Posterior vena cava (tissue), 2 donors: ENCODE measurements at regions not wholly inside any gene's neighbourhood (a gene's known extent, or its start where the extent isn't known, plus 50 kb on each side); places are given as distances from the start of the nearest gene placed in this dataset.

Experiments
- DNase-seq: peaks from one replicate; pipeline ENCODE4 v3.0.0-alpha.2; 2020; ENCODE audit warnings: low spot score
- intact Hi-C, 2 donors: fragments of 100-400 bp; cut with DNase I; formaldehyde crosslinking; loops; one replicate each; pipeline versions ENCODE4 v1.14.1 to v1.14.2; 2022 to 2023
- donor health status: DM: yes; HTN: yes; CAD: no.
- donor health status: DM: yes; HTN: yes; CAD: no.

GRCh38 chr21:35367553-35367952 is 318.5 kb upstream of the RUNX1 start:
- intact Hi-C loops = no loop called here
- DNase-seq = no peak

DNA sequence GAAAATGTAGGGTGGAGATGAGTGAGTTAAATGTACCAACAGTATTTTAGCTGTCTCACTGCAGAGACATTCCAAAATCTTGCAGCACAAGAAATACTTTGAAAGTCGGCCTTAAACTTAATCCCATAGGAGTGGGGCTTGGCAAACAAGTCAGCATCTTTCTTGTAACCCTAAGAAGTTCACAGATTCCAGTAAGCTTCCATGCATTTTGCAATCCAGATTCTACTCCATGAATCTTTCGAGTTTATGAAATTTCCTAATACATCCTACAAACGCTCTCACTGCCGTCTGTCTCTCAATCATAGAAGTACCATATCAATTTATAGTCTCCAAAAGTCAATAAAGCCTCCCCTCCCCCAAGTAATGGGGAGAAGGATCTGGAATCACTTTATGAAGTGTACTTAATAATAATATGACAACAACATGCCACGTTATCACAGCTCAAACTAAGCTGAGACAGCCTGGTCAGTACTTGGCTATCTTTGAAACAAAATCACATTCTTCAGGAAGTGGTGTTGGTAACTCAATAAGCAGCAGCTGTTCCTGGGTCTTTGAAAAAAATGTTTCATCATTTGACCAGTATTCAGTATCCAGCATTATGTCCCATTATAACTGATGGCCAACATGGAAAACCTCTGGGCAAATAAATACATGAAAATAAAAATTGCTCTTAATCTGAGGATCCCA is 317.4 kb upstream of the RUNX1 start:
- intact Hi-C loops = no loop called here
- DNase-seq = no peak

- no peak for DNase-seq
- intact Hi-C loops = no loop called here
Measured at GRCh38 chr21:35363458-35363857, 314.4 kb upstream of the RUNX1 start.

- intact Hi-C loops = no loop called here
Measured at GRCh38 chr21:35361988-35362387, 312.9 kb upstream of the RUNX1 start.

GRCh38 chr21:35360870-35361570 is 311.9 kb upstream of the RUNX1 start:
- DNase-seq = no peak
- intact Hi-C loops = no loop called here

More at GRCh38 chr21:35361988-35362387, 312.9 kb upstream of the RUNX1 start:
- DNase-seq = no peak

GRCh38 chr21:35359076-35359475 is 310.0 kb upstream of the RUNX1 start:
- DNase-seq = no peak
- intact Hi-C loops = no loop called here

DNA sequence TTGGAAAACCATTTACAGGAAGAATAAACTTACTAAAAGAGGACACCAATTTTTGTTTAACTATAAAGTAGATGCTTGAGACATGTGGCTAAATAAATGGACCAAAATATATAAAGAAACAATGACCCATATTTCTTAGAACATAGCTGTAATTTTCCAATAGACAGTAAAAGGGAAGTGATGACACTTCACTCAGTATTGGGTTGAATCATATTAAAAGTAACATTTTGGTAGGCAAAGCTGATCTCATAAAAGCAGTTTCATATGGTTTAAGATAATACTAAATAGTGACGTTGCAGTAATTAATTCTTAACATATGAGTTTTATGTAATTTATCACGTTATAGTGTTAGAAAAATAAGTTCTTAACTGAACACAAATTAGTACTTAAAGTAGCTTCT is 308.9 kb upstream of the RUNX1 start:
- intact Hi-C loops = no loop called here
- DNase-seq = no peak

DNA sequence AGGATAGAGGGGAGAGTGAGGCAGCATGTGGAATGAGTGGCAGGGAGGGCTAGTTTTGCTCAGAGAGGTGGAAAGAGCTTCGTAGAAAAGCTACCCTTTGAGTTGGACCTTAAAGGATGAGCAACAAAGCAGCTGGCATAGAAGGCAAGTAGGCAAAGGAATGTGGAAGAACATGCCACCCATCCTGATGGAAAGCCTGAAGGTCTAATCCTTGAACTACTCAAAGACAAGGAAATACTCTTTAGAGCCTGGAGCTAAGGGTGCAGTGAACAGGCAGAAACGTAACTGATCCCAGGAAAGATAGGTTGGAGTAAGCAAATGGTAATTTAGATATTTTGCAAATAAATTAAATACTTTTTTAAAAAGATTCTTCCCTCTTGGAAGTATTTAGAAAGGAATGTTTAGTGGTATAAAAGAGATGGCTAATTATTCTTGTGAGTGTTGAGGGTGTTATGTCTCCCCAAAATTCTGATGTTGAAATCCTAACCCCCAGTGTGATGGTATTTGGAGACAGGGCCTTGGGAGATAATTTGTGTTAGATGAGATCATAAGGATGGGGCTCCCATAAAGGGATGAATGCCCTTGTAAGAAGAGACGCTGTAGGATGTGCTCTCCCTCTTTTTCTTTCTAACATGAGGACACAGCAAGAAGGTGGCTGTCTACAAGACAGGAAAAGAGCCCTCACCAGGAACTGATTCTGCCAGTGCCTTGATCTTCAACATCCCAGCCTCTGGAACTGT is 308.1 kb upstream of the RUNX1 start:
- intact Hi-C loops = no loop called here

GRCh38 chr21:35354078-35354477 is 305.0 kb upstream of the RUNX1 start:
- no peak for DNase-seq
- intact Hi-C loops = no loop called here

More for the DNA sequence above, 308.1 kb upstream of the RUNX1 start:
- DNase-seq = no peak

GRCh38 chr21:35352793-35353192 is 303.7 kb upstream of the RUNX1 start:
- intact Hi-C loops = no loop called here
- no peak for DNase-seq

DNA sequence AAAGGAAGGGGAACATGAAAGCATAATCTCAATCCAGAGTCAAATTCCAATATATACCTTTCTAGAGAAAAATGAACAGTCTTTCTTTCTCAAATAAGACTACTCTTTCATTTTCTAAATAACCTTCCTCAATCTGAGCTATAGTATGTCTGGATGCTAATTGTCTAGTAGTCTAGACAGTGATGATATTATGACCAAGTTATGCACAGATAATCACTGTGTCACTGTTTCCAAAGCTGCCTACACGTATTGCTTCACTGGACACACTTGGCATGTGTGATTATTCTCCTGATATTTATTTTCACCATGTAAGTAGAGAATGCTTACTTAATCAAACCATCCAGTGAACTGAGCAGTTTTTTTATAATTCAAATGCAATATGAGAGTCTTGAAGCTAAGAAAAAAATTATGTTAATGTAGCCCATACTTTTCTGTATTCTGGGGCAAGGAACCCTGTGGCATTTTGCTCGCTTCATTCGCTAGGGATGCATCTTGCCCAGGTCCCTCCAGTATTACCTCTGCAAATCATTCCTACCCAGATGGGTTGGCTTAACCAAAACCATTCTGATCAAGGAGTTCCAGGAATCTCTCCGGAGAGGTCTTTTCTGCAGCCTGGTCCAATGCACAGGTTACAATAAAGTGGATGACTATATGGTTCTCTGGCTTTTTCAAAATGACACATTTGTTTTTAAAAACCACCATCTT is 303.1 kb upstream of the RUNX1 start:
- no peak for DNase-seq
- intact Hi-C loops = no loop called here

- intact Hi-C loops = loop anchor here in 1 of 2 donors (2.0 kb wide), 1 partner anchor 49 kb away; no protein-coding TSS in a partner anchor
Measured at GRCh38 chr21:35351434-35351833, 302.3 kb upstream of the RUNX1 start.

DNA sequence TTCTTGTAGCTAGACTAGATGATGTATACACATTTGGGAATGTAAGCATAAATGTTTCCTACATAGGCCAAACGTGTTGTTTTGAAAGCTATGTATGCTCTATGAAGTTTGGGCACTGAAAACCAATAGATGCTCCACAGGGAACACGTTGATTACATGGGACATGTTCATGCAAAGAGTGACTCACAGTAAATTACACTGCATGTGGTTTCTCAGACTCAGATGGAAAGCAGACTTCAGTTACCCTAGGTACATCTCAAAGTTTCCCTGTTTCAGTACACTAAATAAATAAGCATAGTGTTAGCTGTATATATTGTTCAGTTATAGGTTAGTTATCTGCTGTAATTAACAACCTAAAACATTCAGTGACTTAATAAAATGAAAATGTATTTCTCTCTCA is 301.9 kb upstream of the RUNX1 start:
- no peak for DNase-seq
- intact Hi-C loops = loop anchor here in 1 of 2 donors (2.0 kb wide), 1 partner anchor 50 kb away; no protein-coding TSS in a partner anchor

More at GRCh38 chr21:35351434-35351833, 302.3 kb upstream of the RUNX1 start:
- DNase-seq = no peak

GRCh38 chr21:35349376-35350080 is 300.4 kb upstream of the RUNX1 start:
- no peak for DNase-seq
- intact Hi-C loops = loop anchor here in 1 of 2 donors (2.0 kb wide), 1 partner anchor 51 kb away; no protein-coding TSS in a partner anchor

- DNase-seq = no peak
- intact Hi-C loops = no loop called here
Measured at GRCh38 chr21:35348686-35349085, 299.6 kb upstream of the RUNX1 start.

DNA sequence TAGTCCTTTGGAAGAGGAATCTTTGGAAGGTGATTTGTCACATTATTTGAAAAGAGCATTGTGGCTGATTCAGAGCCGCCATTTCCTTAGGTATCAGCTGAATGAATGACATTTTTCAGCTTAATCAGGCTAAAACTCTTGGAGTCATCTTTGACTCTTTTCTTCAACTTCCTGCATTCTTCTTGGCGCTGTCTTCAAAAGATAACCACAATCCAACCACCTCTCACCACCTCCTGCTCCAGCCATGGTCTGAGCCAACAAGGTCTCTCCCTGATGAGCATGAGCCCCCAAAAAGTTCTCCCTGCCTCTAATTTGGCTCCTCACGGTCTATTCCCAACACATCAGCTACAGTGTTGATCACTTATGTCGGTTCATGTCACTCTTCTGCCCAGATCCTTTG is 297.6 kb upstream of the RUNX1 start:
- no peak for DNase-seq
- intact Hi-C loops = no loop called here

GRCh38 chr21:35345954-35346353 is 296.9 kb upstream of the RUNX1 start:
- intact Hi-C loops = no loop called here
- DNase-seq = no peak

GRCh38 chr21:35344582-35344981 is 295.5 kb upstream of the RUNX1 start:
- DNase-seq = no peak
- intact Hi-C loops = no loop called here
